ENCODE measurements at regions not wholly inside any gene's neighbourhood (a gene's known extent, or its start where the extent isn't known, plus 50 kb on each side); places are given as distances from the start of the nearest gene placed in this dataset.

- H2AFZ ChIP-seq (ENCODE audit: low read length), result no peak overlapping the region
- H2BK12ac ChIP-seq (ENCODE audit: low read depth, low read length), result no peak overlapping the region
- ChIA-PET POLR2A (ENCODE audit: partially characterized antibody) (no interaction called here), CTCF (ENCODE audit: partially characterized antibody) (no interaction called here)
- H3K4me1 ChIP-seq (replicated peaks in 1 of 4; ENCODE audit: control insufficient read depth in 3 of 4, insufficient read depth in 4 of 4, low read length in 3 of 4), result no peaks in the 10 kb centered on the region
- no peak overlapping the region for H4K8ac ChIP-seq (ENCODE audit: extremely low read depth, insufficient read depth, low read length)
- H3K9me3 ChIP-seq (ENCODE audit: insufficient read depth in 2 of 2, low read depth in 1 of 2, low read length in 1 of 2), result no peaks in the 10 kb centered on the region
- H4K20me1 ChIP-seq (replicated peaks in 1 of 2; ENCODE audit: control insufficient read depth in 1 of 2, insufficient read depth in 2 of 2, low read length in 2 of 2), result no peaks in the 10 kb centered on the region
- H3K4me3 ChIP-seq (ENCODE audit: extremely low read depth in 1 of 4, insufficient read depth in 2 of 4, low read depth in 3 of 4, low read length in 4 of 4), result no peak overlapping the region
- 89% methylated on average over 1 of the region's 1 CpG; no CpG with 5 or more reads in 1 of the 2 experiments for WGBS, 2 experiments (ENCODE audit: extremely low coverage in 1 of 2, insufficient coverage in 1 of 2, insufficient read length in 1 of 2, insufficient replicate concordance in 2 of 2, low coverage in 1 of 2, low lambda C conversion rate in 2 of 2, missing lambda C conversion rate in 1 of 2)
- H3K79me2 ChIP-seq (ENCODE audit: control insufficient read depth in 1 of 2, insufficient read depth in 2 of 2, low read length in 2 of 2), result no peaks in the 10 kb centered on the region
- H2AK5ac ChIP-seq (ENCODE audit: low read depth, low read length), result no peak overlapping the region
- H2BK5ac ChIP-seq (ENCODE audit: low read depth, low read length), result no peak overlapping the region
- H2BK120ac ChIP-seq (replicated peaks; ENCODE audit: low read depth, low read length), result no peak overlapping the region
- no peak overlapping the region for H3K23ac ChIP-seq (ENCODE audit: insufficient read length)
- no peak overlapping the region for H3K27ac ChIP-seq (ENCODE audit: low read depth, low read length)
- FAIRE-seq (no peak), DNase-seq (ENCODE audit: low read depth in 1 of 2, low spot score in 2 of 2) (no peak)
- no peaks in the 10 kb centered on the region for H3K27me3 ChIP-seq (replicated peaks in 1 of 4; ENCODE audit: control insufficient read depth in 3 of 4, extremely low read depth in 1 of 4, insufficient read depth in 3 of 4, low read length in 3 of 4)
- H3K79me1 ChIP-seq (ENCODE audit: low read depth, low read length), result no peaks in the 10 kb centered on the region
- H3K18ac ChIP-seq (ENCODE audit: extremely low read depth, low read length), result no peak overlapping the region
- H3K23me2 ChIP-seq (ENCODE audit: low read depth, low read length), result no peaks in the 10 kb centered on the region
- no peak overlapping the region for H3K4ac ChIP-seq (replicated peaks; ENCODE audit: insufficient read length, low read depth, low read length)
- H4K5ac ChIP-seq (ENCODE audit: insufficient read length, low read depth, low read length), result no peak overlapping the region
- H2BK20ac ChIP-seq (ENCODE audit: low read length), result no peak overlapping the region
- no peak overlapping the region for H3K56ac ChIP-seq (replicated peaks; ENCODE audit: insufficient read length, low read depth, low read length)
- no peak overlapping the region for H3K14ac ChIP-seq (ENCODE audit: insufficient read length)
- H3K36me3 ChIP-seq (ENCODE audit: control insufficient read depth in 2 of 4, insufficient read depth in 4 of 4, low read length in 3 of 4), result no peaks in the 10 kb centered on the region
- H4K91ac ChIP-seq (replicated peaks; ENCODE audit: insufficient read length, low read length), result no peak overlapping the region
- no peak overlapping the region for H3K4me2 ChIP-seq (ENCODE audit: insufficient read depth in 1 of 2, low read depth in 2 of 2, low read length in 2 of 2)
- no peak overlapping the region for H2BK15ac ChIP-seq (ENCODE audit: low read length)
- H3K9ac ChIP-seq (replicated peaks in 1 of 4; ENCODE audit: extremely low read depth in 1 of 4, low read depth in 3 of 4, low read length in 3 of 4), result no peak overlapping the region
- TF ChIP-seq, protein P1, sequence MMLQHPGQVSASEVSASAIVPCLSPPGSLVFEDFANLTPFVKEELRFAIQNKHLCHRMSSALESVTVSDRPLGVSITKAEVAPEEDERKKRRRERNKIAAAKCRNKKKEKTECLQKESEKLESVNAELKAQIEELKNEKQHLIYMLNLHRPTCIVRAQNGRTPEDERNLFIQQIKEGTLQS (IDR thresholded peaks at IDR 0.05; ENCODE audit: insufficient read depth, low read depth, low read length), result no peak
- TF ChIP-seq EZH2 (IDR thresholded peaks at IDR 0.05; ENCODE audit: low read depth, low read length, severe bottlenecking), result no peak
- no peak for TF ChIP-seq ASH2L (IDR thresholded peaks at IDR 0.05; ENCODE audit: low read length)
- no peak for TF ChIP-seq YY1 (IDR thresholded peaks at IDR 0.05; ENCODE audit: low read depth, low read length)
- TF ChIP-seq SP2 (IDR thresholded peaks at IDR 0.05; ENCODE audit: low read length), result no peak
- TF ChIP-seq PHF8 (conservative IDR thresholded peaks at IDR 0.05; ENCODE audit: low read depth, low read length), result no peak
- no peak for TF ChIP-seq MAX (IDR thresholded peaks at IDR 0.05)
- TF ChIP-seq TCF12 (IDR thresholded peaks at IDR 0.05; ENCODE audit: low read depth, low read length), result no peak
- no peak for TF ChIP-seq CTBP2 (IDR thresholded peaks at IDR 0.05; ENCODE audit: borderline replicate concordance, insufficient read depth, insufficient read length, low read length)
- TF ChIP-seq SP1 (IDR thresholded peaks at IDR 0.05; ENCODE audit: low read depth, low read length), result no peak
- TF ChIP-seq CREB1 (IDR thresholded peaks at IDR 0.05), result no peak
Observed at GRCh38 chr2:163834841-163835240, 99.0 kb upstream of the FIGN start.

Measured in H1 (cell line).